ENCODE measurements at regions not wholly inside any gene's neighbourhood (a gene's known extent, or its start where the extent isn't known, plus 50 kb on each side); places are given as distances from the start of the nearest gene placed in this dataset.

GRCh38 chr4:178448372-178449035 lies 1006.3 kb upstream of the AGA start:
- no peak overlapping the region for H3K4me3 ChIP-seq
- TF ChIP-seq EZH2 (IDR thresholded peaks at IDR 0.05) (no peak), FOXP2 (optimal IDR thresholded peaks at IDR 0.05; ENCODE audit: control extremely low read depth, extremely low read length, insufficient read depth) (no peak), POLR2AphosphoS5 (IDR thresholded peaks at IDR 0.05; ENCODE audit: borderline replicate concordance, low read depth, low read length) (no peak)
- no peaks in the 10 kb centered on the region for H3K36me3 ChIP-seq (ENCODE audit: insufficient read depth, low read length)
- H3K27ac ChIP-seq = no peak overlapping the region
- no peaks in the 10 kb centered on the region for H3K9me3 ChIP-seq (ENCODE audit: low read depth, low read length)
- DNase-seq (ENCODE audit: low read depth, low spot score) = no peak
- no peak overlapping the region for H3K9ac ChIP-seq (ENCODE audit: insufficient read length)

- Histone ChIP-seq H3K9me3 (ENCODE audit: low read depth, low read length) (no peaks in the 10 kb centered on the region), H3K36me3 (ENCODE audit: insufficient read depth, low read length) (no peaks in the 10 kb centered on the region), H3K9ac (ENCODE audit: insufficient read length) (no peak overlapping the region), H3K4me3 (no peak overlapping the region), H3K27ac (no peak overlapping the region)
- no peak for TF ChIP-seq POLR2AphosphoS5 (IDR thresholded peaks at IDR 0.05; ENCODE audit: borderline replicate concordance, low read depth, low read length)
- TF ChIP-seq FOXP2 (optimal IDR thresholded peaks at IDR 0.05; ENCODE audit: control extremely low read depth, extremely low read length, insufficient read depth) = no peak
- DNase-seq (ENCODE audit: low read depth, low spot score) = no peak
These were observed 1008.4 kb upstream of the AGA start for GRCh38 chr4:178450614-178451013.

GRCh38 chr4:178453057-178453456 lies 1010.8 kb upstream of the AGA start:
- no peak overlapping the region for H3K4me3 ChIP-seq
- no peak overlapping the region for H3K27ac ChIP-seq
- TF ChIP-seq FOXP2 (optimal IDR thresholded peaks at IDR 0.05; ENCODE audit: control extremely low read depth, extremely low read length, insufficient read depth) (no peak), EZH2 (IDR thresholded peaks at IDR 0.05) (no peak), POLR2AphosphoS5 (IDR thresholded peaks at IDR 0.05; ENCODE audit: borderline replicate concordance, low read depth, low read length) (no peak)
- H3K36me3 ChIP-seq (ENCODE audit: insufficient read depth, low read length) = no peaks in the 10 kb centered on the region
- no peak overlapping the region for H3K9ac ChIP-seq (ENCODE audit: insufficient read length)
- DNase-seq (ENCODE audit: low read depth, low spot score) = no peak
- H3K9me3 ChIP-seq (ENCODE audit: low read depth, low read length) = no peaks in the 10 kb centered on the region

GRCh38 chr4:178457286-178457685 lies 1015.0 kb upstream of the AGA start:
- no peaks in the 10 kb centered on the region for H3K36me3 ChIP-seq (ENCODE audit: insufficient read depth, low read length)
- no peak for DNase-seq (ENCODE audit: low read depth, low spot score)
- H3K9ac ChIP-seq (ENCODE audit: insufficient read length) = no peak overlapping the region
- no peak overlapping the region for H3K27ac ChIP-seq
- TF ChIP-seq EZH2 (IDR thresholded peaks at IDR 0.05) (no peak), POLR2AphosphoS5 (IDR thresholded peaks at IDR 0.05; ENCODE audit: borderline replicate concordance, low read depth, low read length) (no peak), FOXP2 (optimal IDR thresholded peaks at IDR 0.05; ENCODE audit: control extremely low read depth, extremely low read length, insufficient read depth) (no peak)
- H3K9me3 ChIP-seq (ENCODE audit: low read depth, low read length) = no peaks in the 10 kb centered on the region
- no peak overlapping the region for H3K4me3 ChIP-seq

GRCh38 chr4:178462710-178463109 lies 1020.5 kb upstream of the AGA start:
- Histone ChIP-seq H3K9ac (ENCODE audit: insufficient read length) (no peak overlapping the region), H3K27ac (no peak overlapping the region), H3K9me3 (ENCODE audit: low read depth, low read length) (no peaks in the 10 kb centered on the region), H3K4me3 (no peak overlapping the region), H3K36me3 (ENCODE audit: insufficient read depth, low read length) (no peaks in the 10 kb centered on the region)
- DNase-seq (ENCODE audit: low read depth, low spot score) = no peak
- TF ChIP-seq EZH2 (IDR thresholded peaks at IDR 0.05) (no peak), POLR2AphosphoS5 (IDR thresholded peaks at IDR 0.05; ENCODE audit: borderline replicate concordance, low read depth, low read length) (no peak), FOXP2 (optimal IDR thresholded peaks at IDR 0.05; ENCODE audit: control extremely low read depth, extremely low read length, insufficient read depth) (no peak)

GRCh38 chr4:178463747-178464146 lies 1021.5 kb upstream of the AGA start:
- no peaks in the 10 kb centered on the region for H3K36me3 ChIP-seq (ENCODE audit: insufficient read depth, low read length)
- no peak overlapping the region for H3K4me3 ChIP-seq
- H3K27ac ChIP-seq = no peak overlapping the region
- no peaks in the 10 kb centered on the region for H3K9me3 ChIP-seq (ENCODE audit: low read depth, low read length)
- DNase-seq (ENCODE audit: low read depth, low spot score) = no peak
- no peak for TF ChIP-seq POLR2AphosphoS5 (IDR thresholded peaks at IDR 0.05; ENCODE audit: borderline replicate concordance, low read depth, low read length)
- TF ChIP-seq EZH2 (IDR thresholded peaks at IDR 0.05) = no peak
- TF ChIP-seq FOXP2 (optimal IDR thresholded peaks at IDR 0.05; ENCODE audit: control extremely low read depth, extremely low read length, insufficient read depth) = no peak
- no peak overlapping the region for H3K9ac ChIP-seq (ENCODE audit: insufficient read length)

- Histone ChIP-seq H3K4me3 (no peak overlapping the region), H3K27ac (no peak overlapping the region), H3K9ac (ENCODE audit: insufficient read length) (no peak overlapping the region), H3K36me3 (ENCODE audit: insufficient read depth, low read length) (no peaks in the 10 kb centered on the region), H3K9me3 (ENCODE audit: low read depth, low read length) (no peaks in the 10 kb centered on the region)
- TF ChIP-seq EZH2 (IDR thresholded peaks at IDR 0.05) = no peak
- TF ChIP-seq FOXP2 (optimal IDR thresholded peaks at IDR 0.05; ENCODE audit: control extremely low read depth, extremely low read length, insufficient read depth) = no peak
- TF ChIP-seq POLR2AphosphoS5 (IDR thresholded peaks at IDR 0.05; ENCODE audit: borderline replicate concordance, low read depth, low read length) = no peak
- no peak for DNase-seq (ENCODE audit: low read depth, low spot score)
These were observed 1029.0 kb upstream of the AGA start for GRCh38 chr4:178470996-178471784.

GRCh38 chr4:178471994-178472393 lies 1029.8 kb upstream of the AGA start:
- Histone ChIP-seq H3K9ac (ENCODE audit: insufficient read length) (no peak overlapping the region), H3K36me3 (ENCODE audit: insufficient read depth, low read length) (no peaks in the 10 kb centered on the region), H3K4me3 (no peak overlapping the region), H3K9me3 (ENCODE audit: low read depth, low read length) (no peaks in the 10 kb centered on the region), H3K27ac (no peak overlapping the region)
- DNase-seq (ENCODE audit: low read depth, low spot score) = no peak
- TF ChIP-seq POLR2AphosphoS5 (IDR thresholded peaks at IDR 0.05; ENCODE audit: borderline replicate concordance, low read depth, low read length) = no peak
